DOHH2 (cell line): ENCODE measurements at regions not wholly inside any gene's neighbourhood (a gene's known extent, or its start where the extent isn't known, plus 50 kb on each side); places are given as distances from the start of the nearest gene placed in this dataset.

Experiments used
- H3F3A ChIP-seq: fragments of 200-600 bp; sonication (generic), shearing (Covaris generic); 2 replicates; pipeline ENCODE4 v1.6.0; 2016; ENCODE audit warnings: antibody characterized with exemption, mild to moderate bottlenecking; ENCODE audit not compliant: control insufficient read depth, insufficient read depth
- H3K27ac ChIP-seq: fragments of 200-600 bp; sonication (generic); 2 replicates; pipeline ENCODE4 v1.5.1; 2014; ENCODE audit warnings: low read depth, mild to moderate bottlenecking, low read length, moderate library complexity
- H3K27me3 ChIP-seq: fragments of 200-600 bp; sonication (generic); 2 replicates; pipeline ENCODE4 v1.6.1; 2014; ENCODE audit warnings: mild to moderate bottlenecking, low read length, mixed read lengths; ENCODE audit not compliant: control insufficient read depth
- H3K36me3 ChIP-seq: fragments of 200-600 bp; sonication (generic); 2 replicates; pipeline ENCODE4 v1.6.1; 2014; ENCODE audit warnings: mild to moderate bottlenecking, low read length, moderate library complexity, mixed read lengths; ENCODE audit not compliant: control insufficient read depth
- H3K4me1 ChIP-seq: fragments of 200-600 bp; sonication (generic); 2 replicates; pipeline ENCODE4 v1.6.1; 2014; ENCODE audit warnings: mild to moderate bottlenecking, low read length, mixed read lengths; ENCODE audit not compliant: control insufficient read depth
- H3K4me2 ChIP-seq: fragments of 200-600 bp; sonication (generic); 2 replicates; pipeline ENCODE4 v1.6.0; 2014; ENCODE audit warnings: mild to moderate bottlenecking, low read length, moderate library complexity
- H3K4me3 ChIP-seq: fragments of 200-600 bp; sonication (generic); 2 replicates; pipeline ENCODE4 v1.5.1; 2014; ENCODE audit warnings: mild to moderate bottlenecking, low read length, mixed read lengths
- H3K79me2 ChIP-seq: fragments of 200-600 bp; sonication (generic); 2 replicates; pipeline ENCODE4 v1.6.1; 2014; ENCODE audit warnings: mild to moderate bottlenecking, low read length, mixed read lengths; ENCODE audit not compliant: control insufficient read depth
- H3K9me2 ChIP-seq: fragments of 200-600 bp; sonication (generic); replicated peaks from 2 replicates; pipeline ENCODE4 v1.6.1; 2014; ENCODE audit warnings: mild to moderate bottlenecking, low read length, mixed read lengths; ENCODE audit not compliant: control insufficient read depth
- H3K9me3 ChIP-seq: fragments of 200-600 bp; sonication (generic); 2 replicates; pipeline ENCODE4 v1.6.1; 2014; ENCODE audit warnings: antibody characterized with exemption, low read length, mixed read lengths; ENCODE audit not compliant: control insufficient read depth, insufficient read depth
- H4K20me1 ChIP-seq: fragments of 200-600 bp; sonication (generic); 2 replicates; pipeline ENCODE4 v1.6.0; 2014; ENCODE audit warnings: low read depth, mild to moderate bottlenecking, antibody characterized with exemption, low read length, moderate library complexity; ENCODE audit not compliant: control insufficient read depth, insufficient read depth
- CTCF ChIP-seq: fragments of 200-600 bp; sonication (generic); IDR thresholded peaks from one replicate; pipeline ENCODE4 v1.5.1; 2014; ENCODE audit warnings: antibody characterized with exemption, mild to moderate bottlenecking, low read depth, low read length; ENCODE audit not compliant: poor library complexity, severe bottlenecking
- EZH2phosphoT487 ChIP-seq: fragments of 200-600 bp; sonication (generic); IDR thresholded peaks from 2 replicates; pipeline ENCODE4 v1.6.1; 2017; ENCODE audit warnings: borderline replicate concordance, mild to moderate bottlenecking, antibody characterized with exemption, low read length, moderate library complexity, mixed read lengths

GRCh38 chr5:3026651-3027050 is 275.2 kb upstream of the IRX2 start:
- Histone ChIP-seq H3F3A (no peaks in the 10 kb centered on the region), H3K4me1 (no peaks in the 10 kb centered on the region), H3K36me3 (no peaks in the 10 kb centered on the region), H3K27ac (no peak overlapping the region), H3K4me2 (no peak overlapping the region), H3K4me3 (no peak overlapping the region), H4K20me1 (no peaks in the 10 kb centered on the region), H3K9me2 (no peaks in the 10 kb centered on the region), H3K27me3 (no peaks in the 10 kb centered on the region), H3K79me2 (no peaks in the 10 kb centered on the region), H3K9me3 (peaks cover 40% of the 10 kb centered on the region; the same call in 1 of the 2 replicates)
- TF ChIP-seq CTCF (no peak), EZH2phosphoT487 (no peak)

GRCh38 chr5:3026099-3026498 is 274.6 kb upstream of the IRX2 start:
- no peak overlapping the region for H3K4me3 ChIP-seq
- TF ChIP-seq CTCF: no peak
- no peak for TF ChIP-seq EZH2phosphoT487
- no peaks in the 10 kb centered on the region for H3K27me3 ChIP-seq
- H3K9me2 ChIP-seq: no peaks in the 10 kb centered on the region
- H3K4me1 ChIP-seq: no peaks in the 10 kb centered on the region
- H3K9me3 ChIP-seq: peaks cover 37% of the 10 kb centered on the region; the same call in 1 of the 2 replicates
- no peak overlapping the region for H3K27ac ChIP-seq
- H3F3A ChIP-seq: no peaks in the 10 kb centered on the region
- H3K79me2 ChIP-seq: no peaks in the 10 kb centered on the region
- no peaks in the 10 kb centered on the region for H4K20me1 ChIP-seq
- H3K4me2 ChIP-seq: no peak overlapping the region
- no peaks in the 10 kb centered on the region for H3K36me3 ChIP-seq

- Histone ChIP-seq H3K4me1 (no peaks in the 10 kb centered on the region), H3K79me2 (no peaks in the 10 kb centered on the region), H3F3A (no peaks in the 10 kb centered on the region), H3K4me3 (no peak overlapping the region), H3K9me3 (peaks cover 30% of the 10 kb centered on the region; the same call in 1 of the 2 replicates), H3K27ac (no peak overlapping the region), H3K9me2 (no peaks in the 10 kb centered on the region), H3K36me3 (no peaks in the 10 kb centered on the region), H3K4me2 (no peak overlapping the region), H3K27me3 (no peaks in the 10 kb centered on the region), H4K20me1 (no peaks in the 10 kb centered on the region)
- TF ChIP-seq EZH2phosphoT487 (no peak), CTCF (no peak)
Observed at GRCh38 chr5:3025392-3025791, 273.9 kb upstream of the IRX2 start.

GRCh38 chr5:3024976-3025375 is 273.5 kb upstream of the IRX2 start:
- peaks cover 29% of the 10 kb centered on the region; the same call in 1 of the 2 replicates for H3K9me3 ChIP-seq

More at GRCh38 chr5:3024976-3025375, 273.5 kb upstream of the IRX2 start:
- Histone ChIP-seq H3K4me3 (no peak overlapping the region), H3K9me2 (no peaks in the 10 kb centered on the region), H3K79me2 (no peaks in the 10 kb centered on the region), H3F3A (no peaks in the 10 kb centered on the region), H3K4me2 (no peak overlapping the region), H3K4me1 (no peaks in the 10 kb centered on the region), H3K36me3 (no peaks in the 10 kb centered on the region), H3K27ac (no peak overlapping the region), H4K20me1 (no peaks in the 10 kb centered on the region), H3K27me3 (no peaks in the 10 kb centered on the region)
- no peak for TF ChIP-seq CTCF
- no peak for TF ChIP-seq EZH2phosphoT487
